Right lobe of liver (tissue), 4 donors: ENCODE measurements at regions not wholly inside any gene's neighbourhood (a gene's known extent, or its start where the extent isn't known, plus 50 kb on each side); places are given as distances from the start of the nearest gene placed in this dataset.
"Not testable (repeated sequence)": the region's sequence is repeated elsewhere in the genome, so short reads cannot be mapped to it uniquely, and the experiment has no call there.

Source experiments
- CTCF ChIP-seq, 4 donors: fragments of 200-600 bp in 3 of 4; fragments of 450-650 bp in 1 of 4; IDR thresholded peaks; one replicate each; pipeline versions ENCODE4 v1.5.1 to v1.8.0; 2016 to 2022; ENCODE audit warnings: antibody characterized with exemption in 4 of 4, mild to moderate bottlenecking in 2 of 4
- POLR2A ChIP-seq: fragments of 450-650 bp; IDR thresholded peaks from one replicate; pipeline ENCODE4 v1.6.1; 2017; ENCODE audit warnings: antibody characterized with exemption, mild to moderate bottlenecking
- donor health status: DM: no; HTN: no; CAD: no.
- donor health status: DM: no; HTN: no; CAD: no.
- donor health status: DM: no; HTN: yes; CAD: no.

- not testable (repeated sequence) for TF ChIP-seq CTCF (IDR thresholded peaks at IDR 0.05); POLR2A
Measured at GRCh38 chr15:95700692-95701091, 629.8 kb upstream of the NR2F2 start.
